Suprapubic skin (tissue), 3 donors: ENCODE measurements at regions not wholly inside any gene's neighbourhood (a gene's known extent, or its start where the extent isn't known, plus 50 kb on each side); places are given as distances from the start of the nearest gene placed in this dataset.

Experiments used
- EP300 ChIP-seq: sonication (generic); formaldehyde crosslinking; IDR thresholded peaks from one replicate; pipeline ENCODE4 v1.6.1; 2017; ENCODE audit warnings: antibody characterized with exemption
- POLR2A ChIP-seq, 2 donors: fragments of 450-650 bp; IDR thresholded peaks; one replicate each; pipeline ENCODE4 v1.6.1; 2017; ENCODE audit warnings: antibody characterized with exemption in 2 of 2, mild to moderate bottlenecking in 2 of 2, moderate library complexity in 2 of 2
- TF ChIP-seq, protein P1 (sequence below), 2 donors: fragments of 200-600 bp in 1 of 2; fragments of 450-650 bp in 1 of 2; sonication (generic) in 1 of 2; IDR thresholded peaks; one replicate each; pipeline ENCODE4 v1.5.1; 2016 to 2019; ENCODE audit warnings: antibody characterized with exemption in 2 of 2, mild to moderate bottlenecking in 1 of 2, moderate library complexity in 1 of 2

- TF ChIP-seq, protein P1, sequence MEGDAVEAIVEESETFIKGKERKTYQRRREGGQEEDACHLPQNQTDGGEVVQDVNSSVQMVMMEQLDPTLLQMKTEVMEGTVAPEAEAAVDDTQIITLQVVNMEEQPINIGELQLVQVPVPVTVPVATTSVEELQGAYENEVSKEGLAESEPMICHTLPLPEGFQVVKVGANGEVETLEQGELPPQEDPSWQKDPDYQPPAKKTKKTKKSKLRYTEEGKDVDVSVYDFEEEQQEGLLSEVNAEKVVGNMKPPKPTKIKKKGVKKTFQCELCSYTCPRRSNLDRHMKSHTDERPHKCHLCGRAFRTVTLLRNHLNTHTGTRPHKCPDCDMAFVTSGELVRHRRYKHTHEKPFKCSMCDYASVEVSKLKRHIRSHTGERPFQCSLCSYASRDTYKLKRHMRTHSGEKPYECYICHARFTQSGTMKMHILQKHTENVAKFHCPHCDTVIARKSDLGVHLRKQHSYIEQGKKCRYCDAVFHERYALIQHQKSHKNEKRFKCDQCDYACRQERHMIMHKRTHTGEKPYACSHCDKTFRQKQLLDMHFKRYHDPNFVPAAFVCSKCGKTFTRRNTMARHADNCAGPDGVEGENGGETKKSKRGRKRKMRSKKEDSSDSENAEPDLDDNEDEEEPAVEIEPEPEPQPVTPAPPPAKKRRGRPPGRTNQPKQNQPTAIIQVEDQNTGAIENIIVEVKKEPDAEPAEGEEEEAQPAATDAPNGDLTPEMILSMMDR (IDR thresholded peaks at IDR 0.05), result no peak
- no peak for TF ChIP-seq POLR2A (IDR thresholded peaks at IDR 0.05)
- TF ChIP-seq EP300, result no peak
Measured at GRCh38 chr2:196289000-196289399, 117.6 kb upstream of the STK17B start.
